Body of pancreas (tissue), 4 donors: ENCODE measurements at regions not wholly inside any gene's neighbourhood (a gene's known extent, or its start where the extent isn't known, plus 50 kb on each side); places are given as distances from the start of the nearest gene placed in this dataset.

Experiments used
- ATAC-seq: fragments of 150-250 bp; one replicate; pipeline ENCODE4 v1.9.1; 2016
- DNase-seq, 4 donors: peaks; one replicate each; pipeline ENCODE4 v3.0.0-alpha.2; 2019
- H3K27ac ChIP-seq, 4 donors: fragments of 200-600 bp; sonication (generic); 1 replicate in 3 of 4; 2 replicates in 1 of 4; pipeline versions ENCODE4 v1.5.1 to v1.6.1; 2016 to 2019; ENCODE audit warnings: mild to moderate bottlenecking in 1 of 4, mixed read lengths in 1 of 4, moderate library complexity in 1 of 4
- H3K27me3 ChIP-seq, 2 donors: fragments of 200-600 bp; sonication (generic); one replicate each; pipeline ENCODE4 v1.6.0; 2016; ENCODE audit warnings: mild to moderate bottlenecking in 1 of 2
- H3K36me3 ChIP-seq, 2 donors: fragments of 200-600 bp; sonication (generic); replicated peaks in 1 of 2; 2 replicates each; pipeline ENCODE4 v1.5.1; 2016; ENCODE audit warnings: low read depth in 2 of 2; ENCODE audit not compliant: insufficient read depth in 1 of 2
- H3K4me1 ChIP-seq: fragments of 200-600 bp; sonication (generic); one replicate; pipeline ENCODE4 v1.6.0; 2016
- H3K4me3 ChIP-seq, 2 donors: fragments of 200-600 bp; sonication (generic); 1 replicate in 1 of 2; 2 replicates in 1 of 2; pipeline ENCODE4 v1.5.1; 2016 to 2019
- H3K9me3 ChIP-seq, 3 donors: fragments of 200-600 bp; sonication (generic); 1 replicate in 2 of 3; 2 replicates in 1 of 3; pipeline ENCODE4 v1.5.1; 2016
- CTCF ChIP-seq, 7 experiments: fragments of 450-650 bp in 4 of 7; fragments of 200-600 bp in 3 of 7; sonication (generic) in 3 of 7; IDR thresholded peaks; one replicate each; pipeline ENCODE4 v1.5.1; 2016 to 2019; ENCODE audit warnings: antibody characterized with exemption in 7 of 7
- POLR2A ChIP-seq, 3 donors: fragments of 450-650 bp; IDR thresholded peaks; one replicate each; pipeline ENCODE4 v1.6.1; 2016; ENCODE audit warnings: antibody characterized with exemption in 3 of 3, mild to moderate bottlenecking in 2 of 3
- WGBS, 2 donors: methylation state at CpG; one replicate each; pipeline ENCODE4 v1.1.5; 2017; 5-methylcytosine and 5-hydroxymethylcytosine counted together
- intact Hi-C: fragments of 100-400 bp; cut with DNase I; formaldehyde crosslinking; loops from one replicate; pipeline ENCODE4 v1.15.1; 2023

- TF ChIP-seq CTCF (IDR thresholded peaks at IDR 0.05) (no peak), POLR2A (IDR thresholded peaks at IDR 0.05) (no peak)
- Histone ChIP-seq H3K4me3 (no peak overlapping the region), H3K4me1 (no peaks in the 10 kb centered on the region), H3K27ac (no peak overlapping the region), H3K36me3 (no peaks in the 10 kb centered on the region), H3K27me3 (no peaks in the 10 kb centered on the region), H3K9me3 (no peaks in the 10 kb centered on the region)
- intact Hi-C loops: no loop called here
- DNase-seq (no peak), ATAC-seq (no peak)
- 37 to 69% methylated on average over 2 of the region's 2 CpGs for WGBS, 2 donors
These were observed 745.4 kb upstream of the ADGRB3 start for GRCh38 chr6:67889682-67889995.

DNA sequence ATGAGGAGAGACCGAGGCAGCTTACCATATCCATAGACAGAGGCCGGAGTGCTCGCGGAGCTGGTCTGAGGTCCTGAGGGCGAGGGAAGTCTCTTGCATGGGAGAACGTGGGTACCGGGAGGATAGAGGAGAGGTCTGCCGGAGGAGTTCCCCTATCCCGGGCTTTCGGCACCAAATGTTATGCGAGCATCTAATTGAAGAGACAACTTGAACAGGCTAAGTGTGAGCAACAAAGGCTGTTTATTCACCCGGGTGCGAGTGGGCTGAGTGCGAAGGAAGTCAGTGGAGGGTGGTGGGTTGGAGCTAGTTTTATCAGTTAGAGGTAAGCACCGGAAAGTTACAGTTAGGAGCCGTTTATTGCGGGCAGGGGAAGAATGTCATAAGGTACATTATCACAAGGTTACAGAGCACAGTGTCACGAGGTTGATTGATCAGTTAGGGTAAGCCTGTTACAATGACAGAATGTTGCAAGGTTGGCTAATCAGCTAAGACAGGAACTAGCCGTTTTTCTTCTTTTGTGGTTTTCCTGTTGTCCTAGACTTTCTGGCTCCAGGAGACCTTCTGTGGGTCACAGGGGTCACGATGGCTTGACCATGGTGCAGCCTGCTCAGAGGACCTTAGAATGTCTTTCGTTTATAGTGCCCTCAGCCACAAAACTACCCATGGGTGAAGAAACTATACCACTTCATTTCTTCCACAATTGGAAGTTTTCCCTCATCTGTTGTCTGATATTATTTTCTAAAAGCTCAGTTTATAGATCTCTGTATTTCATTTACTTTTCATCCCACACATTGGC, 746.0 kb upstream of the ADGRB3 start:
- no peak overlapping the region for H3K4me3 ChIP-seq
- H3K36me3 ChIP-seq: no peaks in the 10 kb centered on the region
- intact Hi-C loops: no loop called here
- no peaks in the 10 kb centered on the region for H3K27me3 ChIP-seq
- TF ChIP-seq CTCF (IDR thresholded peaks at IDR 0.05) (no peak), POLR2A (IDR thresholded peaks at IDR 0.05) (no peak)
- WGBS, 2 donors: 68 to 74% methylated on average over 21 of the region's 21 CpGs
- H3K9me3 ChIP-seq: no peaks in the 10 kb centered on the region
- H3K4me1 ChIP-seq: no peaks in the 10 kb centered on the region
- ATAC-seq (no peak), DNase-seq (no peak)
- H3K27ac ChIP-seq: no peak overlapping the region

GRCh38 chr6:67888546-67888885, 746.6 kb upstream of the ADGRB3 start:
- no peaks in the 10 kb centered on the region for H3K27me3 ChIP-seq
- no peak overlapping the region for H3K4me3 ChIP-seq
- 74 to 75% methylated on average over 9 of the region's 9 CpGs for WGBS, 2 donors
- TF ChIP-seq POLR2A (IDR thresholded peaks at IDR 0.05): no peak
- TF ChIP-seq CTCF (IDR thresholded peaks at IDR 0.05): no peak
- no peak overlapping the region for H3K27ac ChIP-seq
- H3K4me1 ChIP-seq: no peaks in the 10 kb centered on the region
- intact Hi-C loops: no loop called here
- no peaks in the 10 kb centered on the region for H3K36me3 ChIP-seq
- DNase-seq (no peak), ATAC-seq (no peak)
- H3K9me3 ChIP-seq: no peaks in the 10 kb centered on the region

GRCh38 chr6:67887747-67888545, 747.1 kb upstream of the ADGRB3 start:
- no peaks in the 10 kb centered on the region for H3K4me1 ChIP-seq
- DNase-seq: no peak
- no peaks in the 10 kb centered on the region for H3K9me3 ChIP-seq
- H3K27ac ChIP-seq: no peak overlapping the region
- 72 to 74% methylated on average over 17 of the region's 17 CpGs for WGBS, 2 donors
- TF ChIP-seq POLR2A (IDR thresholded peaks at IDR 0.05) (no peak), CTCF (IDR thresholded peaks at IDR 0.05) (no peak)
- no peak overlapping the region for H3K4me3 ChIP-seq
- no peaks in the 10 kb centered on the region for H3K27me3 ChIP-seq
- intact Hi-C loops: no loop called here
- no peak for ATAC-seq
- no peaks in the 10 kb centered on the region for H3K36me3 ChIP-seq

DNA sequence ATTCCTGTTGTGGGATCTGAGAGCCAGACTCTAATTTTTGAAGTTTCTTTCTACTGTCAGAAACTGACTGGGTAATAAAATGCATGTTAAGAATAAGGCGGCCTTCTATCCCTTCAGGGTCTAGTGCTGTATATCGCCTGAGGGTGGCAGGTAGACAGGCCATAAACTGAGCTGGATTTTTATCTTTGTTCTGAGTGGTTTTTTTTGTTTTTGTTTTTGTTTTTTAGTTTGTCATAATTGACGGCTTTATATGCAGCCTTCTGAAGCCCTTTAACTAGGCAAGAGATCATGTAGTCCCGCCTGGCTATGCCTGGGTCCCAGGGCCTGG, 747.7 kb upstream of the ADGRB3 start:
- DNase-seq (no peak), ATAC-seq (no peak)
- no peaks in the 10 kb centered on the region for H3K9me3 ChIP-seq
- no peak for TF ChIP-seq POLR2A (IDR thresholded peaks at IDR 0.05)
- TF ChIP-seq CTCF (IDR thresholded peaks at IDR 0.05): no peak
- intact Hi-C loops: no loop called here
- no peaks in the 10 kb centered on the region for H3K4me1 ChIP-seq
- H3K27ac ChIP-seq: no peak overlapping the region
- WGBS, 2 donors: 77 to 83% methylated on average over 4 of the region's 4 CpGs
- H3K27me3 ChIP-seq: no peaks in the 10 kb centered on the region
- H3K36me3 ChIP-seq: no peaks in the 10 kb centered on the region
- H3K4me3 ChIP-seq: no peak overlapping the region
